WTC11 (cell line): ENCODE measurements at regions not wholly inside any gene's neighbourhood (a gene's known extent, or its start where the extent isn't known, plus 50 kb on each side); places are given as distances from the start of the nearest gene placed in this dataset.

Source experiments
- ATF6 ChIP-seq: sonication (generic); formaldehyde crosslinking; IDR thresholded peaks from 2 replicates; pipeline ENCODE4 v1.8.1; 2023; ENCODE audit warnings: mild to moderate bottlenecking, missing genetic modification reagents
- CBFB ChIP-seq: sonication (generic); formaldehyde crosslinking; IDR thresholded peaks from 2 replicates; pipeline ENCODE4 v1.8.1; 2022; ENCODE audit warnings: mild to moderate bottlenecking, low read depth, missing genetic modification reagents
- CTCF ChIP-seq: fragments of 200-600 bp; IDR thresholded peaks from 2 replicates; pipeline ENCODE4 v1.8.0; 2022; ENCODE audit warnings: antibody characterized with exemption
- GABPB1 ChIP-seq: sonication (generic); formaldehyde crosslinking; IDR thresholded peaks from 2 replicates; pipeline ENCODE4 v1.8.1; 2023; ENCODE audit warnings: mild to moderate bottlenecking, missing genetic modification reagents
- MAX ChIP-seq: sonication (generic); formaldehyde crosslinking; IDR thresholded peaks from 2 replicates; pipeline ENCODE4 v1.8.0; 2022; ENCODE audit warnings: mild to moderate bottlenecking, missing genetic modification reagents
- NFE2L1 ChIP-seq: sonication (generic); formaldehyde crosslinking; IDR thresholded peaks from 2 replicates; pipeline ENCODE4 v1.8.1; 2023; ENCODE audit warnings: missing genetic modification reagents
- TEAD1 ChIP-seq: sonication (generic); formaldehyde crosslinking; IDR thresholded peaks from 2 replicates; pipeline ENCODE4 v1.8.0; 2022; ENCODE audit warnings: mild to moderate bottlenecking, missing genetic modification reagents
- USF2 ChIP-seq: sonication (generic); formaldehyde crosslinking; IDR thresholded peaks from 2 replicates; pipeline ENCODE4 v1.8.1; 2023; ENCODE audit warnings: mild to moderate bottlenecking, missing genetic modification reagents, moderate library complexity
- ZNF121 ChIP-seq: sonication (generic); formaldehyde crosslinking; IDR thresholded peaks from 2 replicates; pipeline ENCODE4 v1.8.0; 2023; ENCODE audit warnings: missing genetic modification reagents
- ZSCAN18 ChIP-seq: fragments of 250-450 bp; sonication (Bioruptor Pico); IDR thresholded peaks from 2 replicates; pipeline ENCODE4 v2.1.2; 2022; ENCODE audit warnings: mild to moderate bottlenecking, moderate library complexity

- TF ChIP-seq CTCF = no peak
- no peak for TF ChIP-seq USF2 (CRISPR knock-in tag)
- no peak for TF ChIP-seq ZSCAN18 (CRISPR knock-in tag)
- TF ChIP-seq GABPB1 = no peak
- no peak for TF ChIP-seq MAX (CRISPR knock-in tag)
- no peak for TF ChIP-seq ATF6
- no peak for TF ChIP-seq NFE2L1 (CRISPR knock-in tag)
- no peak for TF ChIP-seq CBFB
- no peak for TF ChIP-seq TEAD1
- TF ChIP-seq ZNF121 (CRISPR knock-in tag) = no peak
Measured at GRCh38 chr2:19247186-19247585, 111.2 kb downstream of the OSR1 start.
